ENCODE measurements at regions not wholly inside any gene's neighbourhood (a gene's known extent, or its start where the extent isn't known, plus 50 kb on each side); places are given as distances from the start of the nearest gene placed in this dataset.

DNA sequence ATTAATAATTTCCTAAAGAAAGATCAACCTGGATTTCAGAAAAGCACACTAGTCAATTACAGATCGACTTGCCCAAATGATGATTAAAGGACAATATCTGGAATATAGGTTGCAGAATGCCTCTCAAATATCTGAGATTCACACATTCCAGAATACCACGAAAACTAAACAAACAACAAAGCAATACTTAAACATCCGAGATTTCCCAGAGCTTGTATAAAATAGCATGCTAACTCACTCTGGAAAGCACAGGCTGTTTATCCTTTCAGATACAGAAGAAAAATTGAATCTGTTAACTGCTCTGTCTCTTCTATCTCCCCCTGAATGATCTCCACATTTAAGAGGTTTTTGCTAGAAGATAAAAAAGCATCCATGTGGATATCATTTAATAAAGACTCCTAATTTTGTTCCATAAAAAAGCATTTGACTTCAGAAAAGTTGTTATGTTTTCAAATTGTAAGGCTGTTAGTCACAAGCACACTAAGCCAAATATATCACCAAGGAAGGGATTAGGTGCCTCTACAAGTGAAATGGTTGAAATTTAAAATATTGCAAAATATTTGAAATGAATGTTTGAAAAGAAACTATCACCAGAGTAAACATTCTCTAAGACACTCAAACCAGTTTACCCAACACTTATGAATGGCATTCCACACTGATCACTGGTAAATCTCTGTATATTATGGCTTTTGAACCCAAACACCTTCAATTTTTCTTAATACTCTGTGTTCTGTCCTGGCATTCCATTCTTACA lies 865.1 kb upstream of the ADAMTS5 start:
- no peaks in the 10 kb centered on the region for H3K4me1 ChIP-seq (replicated peaks in 1 of 2)
- in situ Hi-C loops (cut with MboI; ENCODE audit: low pct_unique_long_range_greater_than_20kb in 2 of 9, low sequenced_read_pairs in 9 of 9, unreplicated experiment in 9 of 9): no loop called here
- H3K4me3 ChIP-seq: no peak overlapping the region
- H3K27ac ChIP-seq: no peak overlapping the region
- 32 to 92% (median 69%) methylated on average over 1 to 3 of the region's 3 CpGs; no CpG with 5 or more reads in 2 of the 10 experiments for WGBS, 10 experiments
- no peak for ATAC-seq (replicated peaks in 6 of 8)

DNA sequence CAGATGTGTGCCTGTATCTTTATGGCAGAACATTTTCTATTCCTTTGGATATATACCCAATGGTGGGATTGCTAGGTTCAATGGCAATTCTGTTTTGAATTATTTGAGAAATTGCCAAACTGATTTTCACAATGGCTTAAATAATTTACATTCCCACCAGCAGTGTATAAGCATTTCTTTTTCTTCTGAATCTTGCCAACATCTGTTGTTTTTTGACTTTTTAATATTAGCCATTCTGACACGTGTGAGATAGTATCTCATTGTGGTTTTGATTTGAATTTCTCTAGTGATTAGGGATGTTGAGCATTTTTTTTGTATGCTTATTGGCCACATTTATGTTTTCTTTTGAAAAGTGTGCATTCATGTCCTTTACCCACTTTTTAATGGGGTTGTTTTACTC lies 864.3 kb upstream of the ADAMTS5 start:
- Histone ChIP-seq H3K4me1 (replicated peaks in 1 of 2) (no peaks in the 10 kb centered on the region), H3K4me3 (no peak overlapping the region), H3K27ac (no peak overlapping the region)
- in situ Hi-C loops (cut with MboI; ENCODE audit: low pct_unique_long_range_greater_than_20kb in 2 of 9, low sequenced_read_pairs in 9 of 9, unreplicated experiment in 9 of 9): no loop called here
- WGBS, 10 experiments: 0 to 80% (median 17%) methylated on average over 1 of the region's 1 CpG; no CpG with 5 or more reads in 4 of the 10 experiments
- no peak for ATAC-seq (replicated peaks in 6 of 8)

DNA sequence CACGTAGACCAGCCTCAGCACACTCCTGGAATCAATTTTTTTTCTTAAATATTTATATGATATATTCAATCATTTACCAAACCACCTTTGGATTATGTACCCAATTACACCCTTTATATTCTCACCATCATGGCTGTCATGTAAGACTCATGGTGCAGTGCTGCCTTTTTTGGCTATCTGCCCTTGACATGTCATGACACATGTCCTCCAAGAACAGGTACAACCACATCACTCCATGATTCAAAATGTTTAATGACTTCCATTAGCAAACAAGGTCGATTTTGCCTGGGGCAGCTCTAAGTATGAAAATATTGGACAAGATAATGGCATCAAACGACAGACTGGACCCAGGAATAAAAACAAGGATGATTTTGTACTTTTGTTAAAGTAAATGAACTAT lies 861.1 kb upstream of the ADAMTS5 start:
- in situ Hi-C loops (cut with MboI; ENCODE audit: low pct_unique_long_range_greater_than_20kb in 2 of 9, low sequenced_read_pairs in 9 of 9, unreplicated experiment in 9 of 9): no loop called here
- Histone ChIP-seq H3K4me1 (replicated peaks in 1 of 2) (no peaks in the 10 kb centered on the region), H3K27ac (no peak overlapping the region), H3K4me3 (no peak overlapping the region)
- no peak for ATAC-seq (replicated peaks in 6 of 8)
- WGBS, 10 experiments: 18 to 100% (median 61%) methylated on average over 1 to 3 of the region's 3 CpGs

DNA sequence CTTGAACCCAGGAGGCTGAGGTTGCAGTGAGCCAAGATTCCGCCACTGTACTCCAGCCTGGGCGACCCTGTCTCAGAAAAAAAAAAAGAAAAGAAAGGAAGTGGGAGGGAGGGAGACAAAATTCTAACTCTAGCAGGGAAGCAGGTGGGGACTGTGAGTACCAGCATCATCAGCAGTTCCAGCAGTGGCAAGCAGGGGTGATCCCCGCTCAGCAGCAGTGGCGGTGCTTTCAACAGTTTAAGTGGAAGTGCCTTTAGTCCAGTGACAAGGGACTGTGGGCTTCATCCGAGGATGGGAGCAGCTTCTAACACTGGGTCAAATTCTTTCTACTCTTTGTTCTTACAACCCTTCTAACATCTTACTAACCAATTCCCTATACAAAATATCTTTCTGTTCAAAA lies 858.1 kb upstream of the ADAMTS5 start:
- in situ Hi-C loops (cut with MboI; ENCODE audit: low pct_unique_long_range_greater_than_20kb in 2 of 9, low sequenced_read_pairs in 9 of 9, unreplicated experiment in 9 of 9): no loop called here
- no peak for ATAC-seq (replicated peaks in 6 of 8)
- Histone ChIP-seq H3K4me3 (no peak overlapping the region), H3K27ac (no peak overlapping the region), H3K4me1 (replicated peaks in 1 of 2) (no peaks in the 10 kb centered on the region)
- 40 to 100% (median 80%) methylated on average over 1 to 3 of the region's 5 CpGs; no CpG with 5 or more reads in 5 of the 10 experiments for WGBS, 10 experiments

DNA sequence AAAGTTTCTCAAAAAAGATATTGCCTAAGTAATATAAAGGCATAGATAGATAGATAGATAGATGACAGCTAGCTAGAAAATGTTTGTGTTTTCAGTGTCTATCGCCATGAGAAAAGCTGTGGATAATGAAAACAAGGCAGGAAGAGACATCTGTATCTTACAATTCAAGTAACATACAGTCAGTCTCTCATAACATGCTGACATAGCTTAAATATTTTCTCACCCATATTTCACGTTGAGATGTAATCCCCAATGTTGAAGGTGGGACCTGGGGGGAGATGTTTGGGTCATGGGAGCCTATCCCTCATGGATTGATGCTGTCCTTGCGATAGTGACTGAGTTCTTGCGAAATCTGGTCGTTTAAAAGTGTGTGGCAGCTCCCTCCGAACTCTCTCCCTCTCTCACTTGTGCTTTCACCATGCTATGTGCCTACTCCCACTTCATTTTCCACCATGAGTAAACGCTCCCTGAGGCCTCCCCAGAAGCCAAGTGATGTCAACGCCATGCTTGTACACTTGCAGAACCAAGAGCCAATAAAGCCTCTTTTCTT lies 856.8 kb upstream of the ADAMTS5 start:
- no peaks in the 10 kb centered on the region for H3K4me1 ChIP-seq (replicated peaks in 1 of 2)
- no peak overlapping the region for H3K4me3 ChIP-seq
- H3K27ac ChIP-seq: no peak overlapping the region
- 33 to 88% (median 80%) methylated on average over 1 to 8 of the region's 8 CpGs; no CpG with 5 or more reads in 1 of the 10 experiments for WGBS, 10 experiments
- in situ Hi-C loops (cut with MboI; ENCODE audit: low pct_unique_long_range_greater_than_20kb in 2 of 9, low sequenced_read_pairs in 9 of 9, unreplicated experiment in 9 of 9): no loop called here
- ATAC-seq (replicated peaks in 6 of 8): no peak

DNA sequence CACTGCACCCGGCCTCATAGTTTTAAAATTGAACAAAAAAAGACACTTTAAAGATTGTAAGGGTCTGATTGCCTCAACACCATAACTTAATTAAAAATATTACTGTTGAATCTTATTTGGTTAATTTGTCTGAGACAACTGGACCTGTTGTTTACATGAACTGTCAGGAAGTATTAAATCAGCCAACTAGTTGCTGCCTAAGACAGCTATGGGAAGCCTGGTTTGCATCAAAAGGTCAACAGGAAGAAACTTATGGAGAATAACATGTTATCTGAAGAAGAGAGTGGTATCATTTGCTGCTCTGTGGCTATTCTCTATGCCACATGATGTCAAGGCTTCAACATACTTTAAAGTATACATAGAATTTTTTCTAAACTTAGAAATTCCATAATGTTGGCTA lies 853.5 kb upstream of the ADAMTS5 start:
- no peak for ATAC-seq (replicated peaks in 6 of 8)
- Histone ChIP-seq H3K4me3 (no peak overlapping the region), H3K27ac (no peak overlapping the region), H3K4me1 (replicated peaks in 1 of 2) (no peaks in the 10 kb centered on the region)
- 33 to 100% (median 75%) methylated on average over 1 of the region's 1 CpG; no CpG with 5 or more reads in 6 of the 10 experiments for WGBS, 10 experiments
- in situ Hi-C loops (cut with MboI; ENCODE audit: low pct_unique_long_range_greater_than_20kb in 2 of 9, low sequenced_read_pairs in 9 of 9, unreplicated experiment in 9 of 9): no loop called here

DNA sequence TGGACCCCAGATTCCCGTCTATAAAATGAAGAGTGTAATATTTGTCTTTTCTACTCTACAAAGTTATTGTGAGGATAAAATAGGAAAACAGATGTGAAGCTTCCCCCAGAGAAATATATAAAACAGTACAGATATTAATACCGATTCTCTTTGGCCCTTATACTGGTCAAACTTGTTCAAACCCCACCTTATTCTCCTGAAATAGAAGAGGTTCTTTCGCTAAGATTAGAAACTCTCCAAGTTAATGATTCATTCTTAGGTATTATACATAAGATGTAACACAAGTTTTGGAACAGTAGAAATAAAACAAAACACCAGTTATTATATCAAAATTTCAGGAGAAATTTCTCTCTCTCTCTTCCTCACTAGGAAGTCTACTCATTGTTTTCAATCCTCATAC lies 852.4 kb upstream of the ADAMTS5 start:
- Histone ChIP-seq H3K4me1 (replicated peaks in 1 of 2) (no peaks in the 10 kb centered on the region), H3K4me3 (no peak overlapping the region), H3K27ac (no peak overlapping the region)
- WGBS, 10 experiments: 43 to 100% (median 88%) methylated on average over 2 to 3 of the region's 3 CpGs
- in situ Hi-C loops (cut with MboI; ENCODE audit: low pct_unique_long_range_greater_than_20kb in 2 of 9, low sequenced_read_pairs in 9 of 9, unreplicated experiment in 9 of 9): no loop called here
- no peak for ATAC-seq (replicated peaks in 6 of 8)

DNA sequence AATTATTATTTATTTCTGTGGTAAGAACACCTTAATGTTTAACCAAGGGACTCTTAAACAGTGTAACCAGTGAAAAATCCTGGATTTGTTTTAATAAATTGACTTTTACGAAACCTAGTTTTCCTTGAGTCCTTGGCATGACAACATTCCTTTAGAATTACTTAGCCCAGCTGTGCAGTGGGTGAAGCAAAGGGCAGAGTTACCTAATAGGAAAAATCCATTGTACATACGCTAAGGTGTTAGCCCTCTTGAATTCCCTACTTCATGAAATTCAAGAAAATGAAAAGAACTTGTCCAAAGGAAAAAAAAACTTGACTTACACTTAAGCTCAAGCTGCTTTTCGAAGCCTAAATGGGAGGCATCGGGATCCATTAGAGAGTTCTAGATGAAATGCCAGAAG lies 852.0 kb upstream of the ADAMTS5 start:
- no peak for ATAC-seq (replicated peaks in 6 of 8)
- in situ Hi-C loops (cut with MboI; ENCODE audit: low pct_unique_long_range_greater_than_20kb in 2 of 9, low sequenced_read_pairs in 9 of 9, unreplicated experiment in 9 of 9): no loop called here
- H3K4me3 ChIP-seq: no peak overlapping the region
- H3K4me1 ChIP-seq (replicated peaks in 1 of 2): no peaks in the 10 kb centered on the region
- 64 to 100% (median 88%) methylated on average over 2 to 4 of the region's 4 CpGs for WGBS, 10 experiments
- no peak overlapping the region for H3K27ac ChIP-seq

DNA sequence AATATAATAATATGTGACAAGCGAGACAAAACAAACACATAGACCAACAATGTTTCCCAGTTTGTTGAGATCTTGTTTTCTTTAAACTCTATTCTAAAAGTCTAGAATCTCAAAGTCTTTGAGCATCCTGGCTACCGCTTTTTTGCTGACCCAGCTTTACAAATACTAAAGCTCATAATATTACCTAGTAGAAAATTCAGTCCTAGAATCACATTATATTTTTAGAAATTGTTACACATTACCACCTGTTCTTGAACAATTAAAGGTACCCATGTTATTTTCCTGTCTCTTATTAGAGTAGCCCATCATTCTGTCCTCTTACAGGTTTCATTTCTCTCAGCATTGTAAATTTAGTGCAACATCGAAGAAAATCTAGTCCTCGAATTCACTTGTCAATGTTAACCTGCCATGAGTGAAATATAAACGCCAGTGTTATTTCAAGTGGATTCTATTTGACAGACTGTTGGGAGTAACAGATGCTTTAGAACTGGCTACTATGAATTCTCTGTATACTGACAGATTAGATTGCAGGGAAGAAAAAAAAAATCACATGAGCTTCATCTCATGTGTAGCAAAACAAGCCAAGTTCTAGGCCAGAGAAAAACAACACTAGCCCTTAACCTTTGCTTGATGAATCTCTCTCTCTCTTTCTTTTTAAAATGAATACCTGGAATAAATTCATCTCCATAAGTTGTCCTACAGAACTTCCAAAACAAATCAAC lies 851.2 kb upstream of the ADAMTS5 start:
- ATAC-seq (replicated peaks in 6 of 8): no peak
- WGBS, 10 experiments: 33 to 100% (median 89%) methylated on average over 1 to 5 of the region's 5 CpGs
- H3K4me1 ChIP-seq (replicated peaks in 1 of 2): no peaks in the 10 kb centered on the region
- no peak overlapping the region for H3K27ac ChIP-seq
- H3K4me3 ChIP-seq: no peak overlapping the region
- in situ Hi-C loops (cut with MboI; ENCODE audit: low pct_unique_long_range_greater_than_20kb in 2 of 9, low sequenced_read_pairs in 9 of 9, unreplicated experiment in 9 of 9): no loop called here

DNA sequence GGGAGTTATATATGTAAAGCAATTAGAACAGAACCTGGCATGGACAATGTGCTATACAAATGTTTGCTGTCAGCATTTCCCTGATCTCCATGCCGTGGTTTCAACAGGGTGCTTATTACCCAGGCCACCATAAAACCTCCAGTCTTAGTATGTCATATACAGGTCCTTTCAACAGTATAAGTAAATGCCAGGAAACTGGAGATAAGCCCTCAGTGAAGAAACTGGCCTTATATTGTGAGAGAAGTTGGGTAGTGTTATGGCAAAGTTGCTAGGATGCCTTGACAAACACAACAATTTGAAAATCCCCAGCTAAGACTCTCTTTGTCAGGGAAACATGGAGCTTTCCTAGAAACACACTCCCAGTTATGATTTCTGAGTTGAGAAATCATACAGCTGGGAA lies 850.2 kb upstream of the ADAMTS5 start:
- 100% methylated on average over 1 of the region's 1 CpG; no CpG with 5 or more reads in 8 of the 10 experiments for WGBS, 10 experiments
- no peak overlapping the region for H3K27ac ChIP-seq
- in situ Hi-C loops (cut with MboI; ENCODE audit: low pct_unique_long_range_greater_than_20kb in 2 of 9, low sequenced_read_pairs in 9 of 9, unreplicated experiment in 9 of 9): no loop called here
- peak in 1 of 8 experiments; percentile 86 for ATAC-seq (replicated peaks in 6 of 8)
- H3K4me1 ChIP-seq (replicated peaks in 1 of 2): no peaks in the 10 kb centered on the region
- H3K4me3 ChIP-seq: no peak overlapping the region

DNA sequence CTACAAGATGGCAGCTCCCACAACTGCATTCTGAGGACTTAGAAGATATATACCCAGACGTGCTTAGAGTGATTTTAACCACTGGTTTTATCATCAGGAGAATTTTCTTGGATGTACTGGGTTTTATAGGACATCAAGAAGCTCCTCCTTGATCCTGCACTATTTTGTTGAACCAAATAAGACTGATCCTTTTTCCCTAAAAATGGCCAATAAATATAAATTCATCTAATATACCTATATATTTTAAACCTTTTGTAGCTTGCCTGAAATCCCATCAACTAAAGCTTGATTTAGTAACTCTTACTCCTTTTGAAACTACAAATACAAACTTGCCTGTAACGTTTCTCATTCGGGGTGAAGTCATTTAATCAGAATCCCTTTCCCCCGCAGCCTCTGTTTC lies 849.4 kb upstream of the ADAMTS5 start:
- no peak for ATAC-seq (replicated peaks in 6 of 8)
- Histone ChIP-seq H3K4me1 (replicated peaks in 1 of 2) (no peaks in the 10 kb centered on the region), H3K4me3 (no peak overlapping the region), H3K27ac (no peak overlapping the region)
- WGBS, 10 experiments: 38 to 100% (median 82%) methylated on average over 2 to 4 of the region's 4 CpGs; no CpG with 5 or more reads in 3 of the 10 experiments
- in situ Hi-C loops (cut with MboI; ENCODE audit: low pct_unique_long_range_greater_than_20kb in 2 of 9, low sequenced_read_pairs in 9 of 9, unreplicated experiment in 9 of 9): no loop called here

DNA sequence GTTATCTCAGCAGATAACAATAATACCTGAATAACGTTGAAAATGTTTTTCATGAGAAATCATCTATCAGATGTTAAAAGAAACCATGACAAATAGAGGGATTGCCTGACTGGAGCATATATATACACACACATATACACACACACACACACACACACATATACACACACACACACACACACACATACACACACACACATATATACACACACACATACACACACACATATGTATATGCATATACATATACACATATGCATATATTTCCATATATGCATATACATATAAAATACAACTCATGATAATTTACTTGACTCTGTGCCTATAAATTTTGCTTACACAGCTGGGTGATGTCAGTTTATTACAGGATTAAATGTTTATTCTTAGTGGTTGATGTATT lies 847.3 kb upstream of the ADAMTS5 start:
- ATAC-seq (replicated peaks in 6 of 8): peak in 1 of 8 experiments; percentile 78
- peaks cover 2 to 7% of the 10 kb centered on the region in 2 donors for H3K4me1 ChIP-seq (replicated peaks in 1 of 2)
- no peak overlapping the region for H3K27ac ChIP-seq
- in situ Hi-C loops (cut with MboI; ENCODE audit: low pct_unique_long_range_greater_than_20kb in 2 of 9, low sequenced_read_pairs in 9 of 9, unreplicated experiment in 9 of 9): no loop called here
- WGBS, 10 experiments: 43 to 100% (median 100%) methylated on average over 1 of the region's 1 CpG; no CpG with 5 or more reads in 3 of the 10 experiments
- no peak overlapping the region for H3K4me3 ChIP-seq

DNA sequence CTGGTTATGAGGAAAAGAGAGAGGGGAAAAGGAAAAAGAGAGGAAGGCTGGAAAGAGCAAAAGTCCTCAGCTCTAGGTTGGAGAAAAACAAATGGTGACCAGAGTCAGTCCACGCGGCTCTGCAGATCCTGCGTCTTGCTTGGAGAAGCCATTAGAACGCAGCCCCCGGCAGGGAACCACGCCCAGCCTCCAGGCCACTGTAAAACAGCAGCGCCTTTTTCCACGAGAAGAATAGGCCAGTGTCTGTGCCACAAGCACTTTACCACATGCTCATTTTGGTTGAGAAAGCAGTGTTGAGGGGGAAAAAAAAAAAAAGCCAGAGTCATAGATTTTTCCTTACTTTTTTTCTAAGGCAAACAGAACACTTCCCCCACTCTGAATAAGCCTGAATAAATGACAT lies 846.9 kb upstream of the ADAMTS5 start:
- Histone ChIP-seq H3K4me3 (no peak overlapping the region), H3K27ac (no peak overlapping the region), H3K4me1 (replicated peaks in 1 of 2) (peaks cover 3 to 10% of the 10 kb centered on the region in 2 donors)
- ATAC-seq (replicated peaks in 6 of 8): peak in 1 of 8 experiments; percentile 31
- WGBS, 10 experiments: 8 to 79% (median 58%) methylated on average over 1 to 8 of the region's 8 CpGs; no CpG with 5 or more reads in 2 of the 10 experiments
- in situ Hi-C loops (cut with MboI; ENCODE audit: low pct_unique_long_range_greater_than_20kb in 2 of 9, low sequenced_read_pairs in 9 of 9, unreplicated experiment in 9 of 9): no loop called here

Data from motor neuron (in vitro differentiated cells).